Ovary (tissue), 7 donors: ENCODE measurements at regions not wholly inside any gene's neighbourhood (a gene's known extent, or its start where the extent isn't known, plus 50 kb on each side); places are given as distances from the start of the nearest gene placed in this dataset.

Source experiments
- DNase-seq, 5 donors: peaks; one replicate each; pipeline ENCODE4 v3.0.0-alpha.2; 2019 to 2020
- H3K27ac ChIP-seq, 2 donors: fragments of 200-600 bp; one replicate each; pipeline versions ENCODE4 v1.5.1 to v1.8.0; 2019 to 2022
- H3K27me3 ChIP-seq: fragments of 200-600 bp; one replicate; pipeline ENCODE4 v1.8.0; 2022
- H3K36me3 ChIP-seq: fragments of 200-600 bp; sonication (generic); one replicate; pipeline ENCODE4 v1.5.1; 2019
- H3K4me1 ChIP-seq: one replicate; pipeline ENCODE4 v1.8.1; 2013; ENCODE audit warnings: mild to moderate bottlenecking, moderate library complexity; ENCODE audit not compliant: insufficient read depth
- H3K4me3 ChIP-seq: fragments of 200-600 bp; sonication (generic); one replicate; pipeline ENCODE4 v1.5.1; 2017
- H3K9me3 ChIP-seq, 2 donors: fragments of 200-600 bp in 1 of 2; sonication (generic) in 1 of 2; one replicate each; pipeline versions ENCODE4 v1.5.1 to v1.8.1; 2013 to 2019; ENCODE audit warnings: mild to moderate bottlenecking in 1 of 2, moderate library complexity in 1 of 2
- CTCF ChIP-seq, 3 donors: fragments of 450-650 bp in 2 of 3; fragments of 200-600 bp in 1 of 3; IDR thresholded peaks; one replicate each; pipeline versions ENCODE4 v1.5.1 to v1.8.0; 2016 to 2022; ENCODE audit warnings: antibody characterized with exemption in 3 of 3, mild to moderate bottlenecking in 1 of 3
- EP300 ChIP-seq: sonication (generic); formaldehyde crosslinking; IDR thresholded peaks from one replicate; pipeline ENCODE4 v1.6.1; 2017; ENCODE audit warnings: antibody characterized with exemption
- POLR2A ChIP-seq: fragments of 450-650 bp; IDR thresholded peaks from one replicate; pipeline ENCODE4 v1.6.1; 2017; ENCODE audit warnings: antibody characterized with exemption, mild to moderate bottlenecking, moderate library complexity
- WGBS, 3 donors: extraction: QIAGEN DNeasy Blood & Tissue Kit in 1 of 3; methylation state at CpG; one replicate each; pipeline versions ENCODE4 v1.1.5 to v1.1.7; 2013 to 2017; 5-methylcytosine and 5-hydroxymethylcytosine counted together
- intact Hi-C, 4 donors: fragments of 100-400 bp; cut with DNase I; formaldehyde crosslinking; loops; one replicate each; pipeline versions ENCODE4 v1.11.0 to v1.15.1; 2022 to 2023
- donor health status: DM: no; HTN: no; CAD: no; lungs with moderate emphysema.
- donor health status: DM: no; HTN: no; CAD: no.
- donor health status: Bipolar disorder and iron deficiency.
- donor health status: DM: no; HTN: no; CAD: no.
- donor health status: DM: yes; HTN: yes; CAD: no.

- TF ChIP-seq POLR2A (no peak), CTCF (IDR thresholded peaks at IDR 0.05) (no peak), EP300 (no peak)
- Histone ChIP-seq H3K27ac (no peak overlapping the region), H3K4me3 (no peak overlapping the region), H3K27me3 (no peaks in the 10 kb centered on the region), H3K36me3 (no peaks in the 10 kb centered on the region), H3K4me1 (no peaks in the 10 kb centered on the region), H3K9me3 (no peaks in the 10 kb centered on the region)
- intact Hi-C loops = no loop called here
- no peak for DNase-seq
These were observed 517.1 kb upstream of the CCDC54 start for GRCh38 chr3:106860182-106860581.

DNA sequence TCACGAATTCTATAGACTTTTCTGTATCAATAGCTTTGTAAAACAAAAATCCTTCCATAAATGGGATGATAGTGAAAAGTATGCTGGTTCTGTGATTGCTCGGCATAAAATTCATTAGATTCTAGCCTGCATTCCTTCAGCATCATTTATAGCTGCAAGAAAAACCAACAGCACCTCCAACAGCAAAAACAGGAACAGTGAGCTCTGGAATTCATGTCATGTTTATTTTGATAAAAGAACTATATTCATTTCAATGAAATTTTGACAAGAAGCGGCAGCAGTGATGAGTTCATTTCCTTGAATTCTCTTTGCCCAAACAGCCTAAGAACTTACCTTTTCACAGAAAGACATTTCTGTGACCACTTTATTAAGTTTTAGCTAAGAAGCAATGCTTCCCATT lies 515.2 kb upstream of the CCDC54 start:
- 9 to 30% (median 15%) methylated on average over 3 of the region's 3 CpGs for WGBS, 3 donors
- no peak overlapping the region for H3K4me3 ChIP-seq

DNA sequence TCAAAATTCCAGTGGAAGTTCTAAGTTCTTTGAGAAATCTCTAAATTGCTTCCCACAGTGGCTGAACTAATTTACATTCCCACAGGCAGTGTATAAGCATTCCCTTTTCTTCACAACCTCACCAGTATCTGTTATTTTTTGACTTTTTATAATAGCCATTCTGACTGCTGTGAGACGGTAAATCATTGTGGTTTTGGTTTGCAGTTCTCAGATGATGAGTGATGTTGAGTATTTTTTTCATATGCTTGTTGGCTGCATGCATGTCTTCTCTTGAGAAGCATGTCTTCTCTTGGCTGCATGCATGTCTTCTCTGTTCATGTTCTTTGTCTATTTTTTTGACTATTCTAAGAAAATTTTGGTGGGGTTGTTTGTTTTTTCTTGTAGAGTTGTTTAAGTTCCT lies 499.6 kb upstream of the CCDC54 start:
- H3K9me3 ChIP-seq = no peaks in the 10 kb centered on the region
- intact Hi-C loops = no loop called here
- DNase-seq = no peak
- no peaks in the 10 kb centered on the region for H3K36me3 ChIP-seq
- peaks cover 1% of the 10 kb centered on the region for H3K4me1 ChIP-seq
- H3K27me3 ChIP-seq = no peaks in the 10 kb centered on the region
- no peak overlapping the region for H3K4me3 ChIP-seq
- 88 to 90% (median 89%) methylated on average over 1 of the region's 1 CpG for WGBS, 3 donors
- H3K27ac ChIP-seq = no peak overlapping the region
- TF ChIP-seq EP300 (no peak), POLR2A (no peak), CTCF (IDR thresholded peaks at IDR 0.05) (no peak)

More for the DNA sequence above, 515.2 kb upstream of the CCDC54 start:
- Histone ChIP-seq H3K4me1 (no peaks in the 10 kb centered on the region), H3K9me3 (no peaks in the 10 kb centered on the region), H3K27ac (no peak overlapping the region), H3K36me3 (no peaks in the 10 kb centered on the region), H3K27me3 (no peaks in the 10 kb centered on the region)
- no peak for DNase-seq
- peak in 2 of 3 donors; percentile 9 to 13 for TF ChIP-seq CTCF (IDR thresholded peaks at IDR 0.05)
- no peak for TF ChIP-seq POLR2A
- no peak for TF ChIP-seq EP300
- intact Hi-C loops = no loop called here

- no peak overlapping the region for H3K27ac ChIP-seq
- WGBS, 3 donors = 89 to 97% (median 90%) methylated on average over 1 of the region's 1 CpG
These were observed 497.0 kb upstream of the CCDC54 start for GRCh38 chr3:106880206-106880605.

More at GRCh38 chr3:106880206-106880605, 497.0 kb upstream of the CCDC54 start:
- TF ChIP-seq POLR2A (no peak), CTCF (IDR thresholded peaks at IDR 0.05) (no peak), EP300 (no peak)
- Histone ChIP-seq H3K4me1 (no peaks in the 10 kb centered on the region), H3K27me3 (no peaks in the 10 kb centered on the region), H3K4me3 (no peak overlapping the region), H3K9me3 (no peaks in the 10 kb centered on the region), H3K36me3 (no peaks in the 10 kb centered on the region)
- intact Hi-C loops = no loop called here
- no peak for DNase-seq
